ENCODE measurements at regions not wholly inside any gene's neighbourhood (a gene's known extent, or its start where the extent isn't known, plus 50 kb on each side); places are given as distances from the start of the nearest gene placed in this dataset.

DNA sequence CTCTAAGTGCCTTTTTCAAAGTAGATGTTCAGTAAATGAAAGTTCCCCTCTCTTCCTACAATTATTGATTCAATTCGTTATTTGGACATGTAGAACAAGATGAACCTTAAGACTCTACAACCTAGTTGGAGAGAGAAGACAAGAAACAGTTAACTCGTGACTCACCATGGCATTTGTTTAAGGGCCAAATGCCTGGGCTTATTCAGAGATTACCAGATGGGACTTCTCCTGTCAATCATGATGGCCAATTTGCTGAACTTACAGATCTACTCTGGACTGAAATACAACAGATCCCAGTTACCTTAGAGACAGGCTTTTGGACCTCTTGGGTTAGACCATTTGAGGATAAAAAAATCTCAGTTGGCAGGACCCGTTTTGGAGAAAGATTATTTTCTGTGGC, 93.5 kb downstream of the C1orf94 start:
- no peaks in the 10 kb centered on the region for H3K27me3 ChIP-seq (ENCODE audit: low read depth)
- no peaks in the 10 kb centered on the region for H3K9me3 ChIP-seq
- no peaks in the 10 kb centered on the region for H3K4me1 ChIP-seq
- no peak overlapping the region for H3K4me3 ChIP-seq
- DNase-seq (ENCODE audit: low spot score in 2 of 2), result no peak
- in situ Hi-C loops (cut with MboI; ENCODE audit: low sequenced_read_pairs), result no loop called here
- H3K36me3 ChIP-seq (replicated peaks), result no peaks in the 10 kb centered on the region

DNA sequence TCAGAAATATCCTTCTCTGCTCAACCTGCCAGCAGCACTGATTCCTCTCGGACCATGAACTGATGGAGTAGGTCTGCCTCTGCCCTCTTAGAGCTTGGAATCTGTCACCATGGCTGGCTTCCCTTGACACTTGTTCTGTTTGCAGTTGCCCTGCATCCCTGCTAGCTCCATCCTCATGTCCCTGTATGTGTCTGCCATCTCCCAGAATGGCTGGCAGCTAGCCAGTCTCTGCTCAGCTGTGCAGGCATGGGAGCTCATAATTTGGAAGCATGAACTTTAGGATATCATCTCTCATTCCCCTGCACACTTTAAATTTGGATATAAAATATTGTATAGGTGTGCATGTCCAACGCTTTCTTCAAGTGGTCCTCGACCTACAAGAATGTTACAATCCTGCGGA, 95.4 kb downstream of the C1orf94 start:
- no peaks in the 10 kb centered on the region for H3K4me1 ChIP-seq
- H3K9me3 ChIP-seq, result no peaks in the 10 kb centered on the region
- no peaks in the 10 kb centered on the region for H3K36me3 ChIP-seq (replicated peaks)
- in situ Hi-C loops (cut with MboI; ENCODE audit: low sequenced_read_pairs), result no loop called here
- no peak for DNase-seq (ENCODE audit: low spot score in 2 of 2)
- H3K4me3 ChIP-seq, result no peak overlapping the region
- H3K27me3 ChIP-seq (ENCODE audit: low read depth), result no peaks in the 10 kb centered on the region

DNA sequence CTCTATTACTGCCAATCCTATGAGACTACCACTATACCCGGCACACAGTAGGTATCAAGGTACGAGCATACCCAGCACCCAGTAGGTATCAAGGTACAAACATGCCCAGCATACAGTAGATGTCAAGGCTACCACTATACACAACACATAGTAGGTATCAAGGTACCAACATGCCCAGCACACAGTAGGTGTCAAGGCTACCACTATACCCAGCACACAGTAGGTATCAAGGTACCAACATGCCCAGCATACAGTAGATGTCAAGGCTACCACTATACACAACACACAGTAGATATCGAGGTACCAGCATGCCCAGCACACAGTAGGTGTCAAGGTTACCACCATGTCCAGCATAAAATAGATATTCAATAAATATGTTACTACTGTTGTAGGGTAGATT, 98.4 kb downstream of the C1orf94 start:
- Histone ChIP-seq H3K4me3 (no peak overlapping the region), H3K4me1 (no peaks in the 10 kb centered on the region), H3K27me3 (ENCODE audit: low read depth) (no peaks in the 10 kb centered on the region), H3K36me3 (replicated peaks) (no peaks in the 10 kb centered on the region), H3K9me3 (no peaks in the 10 kb centered on the region)
- in situ Hi-C loops (cut with MboI; ENCODE audit: low sequenced_read_pairs), result no loop called here
- DNase-seq (ENCODE audit: low spot score in 2 of 2), result no peak

DNA sequence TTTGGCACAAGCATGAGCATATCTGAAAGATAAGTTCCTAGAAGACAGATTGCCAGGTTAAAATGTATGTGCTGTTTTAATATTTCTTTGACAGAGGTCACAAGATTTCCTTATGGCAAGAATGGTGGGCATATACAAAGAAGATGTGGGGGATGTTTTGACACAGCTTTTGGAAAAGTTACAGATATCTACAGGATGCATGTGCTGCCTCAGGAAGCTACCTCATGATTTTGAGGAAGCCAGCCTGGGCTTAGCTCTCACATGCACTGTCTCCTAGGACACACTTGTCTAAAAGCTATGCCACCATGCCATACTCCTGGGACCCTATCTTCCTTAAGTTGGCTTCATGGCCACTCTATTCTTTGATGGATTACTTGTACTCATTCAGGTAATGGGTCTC, 99.9 kb downstream of the C1orf94 start:
- Histone ChIP-seq H3K4me3 (no peak overlapping the region), H3K27me3 (ENCODE audit: low read depth) (no peaks in the 10 kb centered on the region), H3K9me3 (no peaks in the 10 kb centered on the region), H3K36me3 (replicated peaks) (no peaks in the 10 kb centered on the region), H3K4me1 (no peaks in the 10 kb centered on the region)
- in situ Hi-C loops (cut with MboI; ENCODE audit: low sequenced_read_pairs), result no loop called here
- DNase-seq (ENCODE audit: low spot score in 2 of 2), result no peak

DNA sequence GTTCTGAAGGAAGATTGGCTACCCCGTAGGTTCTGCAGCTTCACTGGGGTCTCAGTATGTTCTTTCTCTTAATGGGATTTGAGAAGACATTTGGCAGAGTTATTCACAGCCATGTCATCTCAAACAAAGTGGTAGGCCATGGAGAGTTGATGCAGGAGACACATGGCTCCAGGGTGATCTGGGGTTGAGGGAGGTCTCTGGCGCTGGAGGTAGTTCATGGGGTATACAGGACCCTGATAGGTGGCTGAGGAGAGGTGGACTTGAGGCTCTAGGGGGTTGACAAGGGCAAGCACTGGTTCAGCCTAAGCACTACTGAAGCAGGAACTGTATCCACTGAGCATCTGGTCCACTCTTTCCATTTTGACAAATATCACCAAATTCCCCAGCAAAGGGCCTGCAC, 100.4 kb downstream of the C1orf94 start:
- Histone ChIP-seq H3K4me1 (no peaks in the 10 kb centered on the region), H3K4me3 (no peak overlapping the region), H3K36me3 (replicated peaks) (no peaks in the 10 kb centered on the region), H3K9me3 (no peaks in the 10 kb centered on the region), H3K27me3 (ENCODE audit: low read depth) (no peaks in the 10 kb centered on the region)
- in situ Hi-C loops (cut with MboI; ENCODE audit: low sequenced_read_pairs), result no loop called here
- DNase-seq (ENCODE audit: low spot score in 2 of 2), result no peak

DNA sequence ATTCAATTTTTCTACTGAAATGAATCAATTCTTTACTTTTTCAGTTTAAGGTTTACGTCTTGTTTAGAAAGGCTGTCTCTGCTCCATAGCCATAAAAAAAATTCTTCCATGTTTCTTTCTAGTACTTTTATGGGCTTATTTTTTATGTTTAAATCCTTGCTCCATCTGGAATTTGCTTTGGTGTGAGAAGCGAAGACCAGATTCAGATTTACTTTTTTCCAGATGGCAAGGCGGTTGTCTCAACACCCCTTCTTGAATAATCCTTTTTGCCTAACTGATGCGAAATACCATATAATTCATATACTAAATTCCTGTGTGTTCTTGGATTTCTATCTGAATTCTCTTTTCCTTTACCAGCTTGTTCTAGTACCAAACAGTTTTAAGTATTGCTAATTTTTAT, 101.5 kb downstream of the C1orf94 start:
- in situ Hi-C loops (cut with MboI; ENCODE audit: low sequenced_read_pairs), result no loop called here
- Histone ChIP-seq H3K27me3 (ENCODE audit: low read depth) (no peaks in the 10 kb centered on the region), H3K9me3 (no peaks in the 10 kb centered on the region), H3K4me3 (no peak overlapping the region), H3K4me1 (no peaks in the 10 kb centered on the region), H3K36me3 (replicated peaks) (no peaks in the 10 kb centered on the region)
- DNase-seq (ENCODE audit: low spot score in 2 of 2), result no peak

DNA sequence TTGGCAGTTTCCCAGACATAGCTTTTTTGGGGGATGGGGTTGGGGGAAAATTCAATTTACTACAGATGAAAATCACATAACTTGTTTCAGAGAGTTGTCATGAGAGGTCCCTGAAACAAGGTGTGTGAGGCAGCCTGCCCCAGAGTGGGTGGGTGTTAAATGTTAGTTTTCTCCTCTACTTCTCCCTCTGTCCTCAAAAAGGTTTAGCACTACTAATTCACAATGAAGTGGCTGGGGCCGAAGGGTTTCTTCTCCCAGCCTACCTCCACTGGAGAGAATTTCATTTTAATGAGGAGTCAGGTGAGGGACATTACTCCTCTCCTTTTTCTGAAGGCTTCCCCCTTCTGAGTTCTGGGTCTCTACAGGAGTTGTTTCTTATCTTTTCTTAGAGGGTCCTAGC, 103.3 kb downstream of the C1orf94 start:
- H3K9me3 ChIP-seq, result no peaks in the 10 kb centered on the region
- no peak overlapping the region for H3K4me3 ChIP-seq
- no peak for DNase-seq (ENCODE audit: low spot score in 2 of 2)
- in situ Hi-C loops (cut with MboI; ENCODE audit: low sequenced_read_pairs), result no loop called here
- H3K27me3 ChIP-seq (ENCODE audit: low read depth), result no peaks in the 10 kb centered on the region
- no peaks in the 10 kb centered on the region for H3K4me1 ChIP-seq
- no peaks in the 10 kb centered on the region for H3K36me3 ChIP-seq (replicated peaks)

DNA sequence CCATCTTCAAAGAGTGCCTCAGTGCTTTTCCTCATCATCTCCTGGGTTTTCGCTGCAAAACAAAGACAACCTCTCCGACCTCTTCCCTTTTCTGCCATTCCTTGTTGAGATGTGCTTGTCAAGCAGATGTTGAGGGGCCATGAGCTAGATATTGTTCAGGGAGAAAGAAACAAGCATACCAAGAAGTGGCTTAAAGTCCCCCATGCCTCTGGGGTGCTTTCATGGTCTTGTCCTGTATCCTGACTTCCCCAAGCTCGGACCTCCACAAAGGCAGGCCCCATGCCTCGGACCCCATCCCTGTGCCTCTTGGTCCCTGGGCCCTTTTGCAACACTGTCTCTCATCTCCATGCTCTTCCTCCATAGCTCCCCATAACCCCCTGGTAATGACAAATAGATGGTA, 103.8 kb downstream of the C1orf94 start:
- Histone ChIP-seq H3K4me1 (no peaks in the 10 kb centered on the region), H3K36me3 (replicated peaks) (no peaks in the 10 kb centered on the region), H3K9me3 (no peaks in the 10 kb centered on the region), H3K4me3 (no peak overlapping the region), H3K27me3 (ENCODE audit: low read depth) (no peaks in the 10 kb centered on the region)
- in situ Hi-C loops (cut with MboI; ENCODE audit: low sequenced_read_pairs), result no loop called here
- DNase-seq (ENCODE audit: low spot score in 2 of 2), result no peak

DNA sequence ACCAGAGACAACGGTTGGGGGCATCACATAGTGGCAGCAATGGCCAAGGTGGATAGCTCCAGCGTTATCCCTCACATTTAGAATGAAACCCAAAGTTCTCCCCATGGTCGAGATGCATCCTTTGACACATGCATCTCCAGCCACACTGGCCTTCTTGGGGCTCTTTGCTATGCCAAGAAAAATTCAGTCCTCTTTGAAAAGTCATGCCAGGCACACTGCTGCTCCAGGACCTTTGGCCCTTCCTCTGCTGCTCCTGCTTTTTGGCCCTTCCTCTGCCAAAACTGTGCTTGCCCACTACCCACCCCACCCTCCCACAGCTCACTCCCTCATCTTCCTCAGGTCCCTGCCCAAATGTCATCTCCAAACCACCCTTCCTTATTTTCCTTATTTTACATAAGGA, 106.4 kb downstream of the C1orf94 start:
- Histone ChIP-seq H3K36me3 (replicated peaks) (no peaks in the 10 kb centered on the region), H3K4me3 (no peak overlapping the region), H3K4me1 (no peaks in the 10 kb centered on the region), H3K9me3 (no peaks in the 10 kb centered on the region), H3K27me3 (ENCODE audit: low read depth) (no peaks in the 10 kb centered on the region)
- DNase-seq (ENCODE audit: low spot score in 2 of 2), result no peak
- in situ Hi-C loops (cut with MboI; ENCODE audit: low sequenced_read_pairs), result no loop called here

DNA sequence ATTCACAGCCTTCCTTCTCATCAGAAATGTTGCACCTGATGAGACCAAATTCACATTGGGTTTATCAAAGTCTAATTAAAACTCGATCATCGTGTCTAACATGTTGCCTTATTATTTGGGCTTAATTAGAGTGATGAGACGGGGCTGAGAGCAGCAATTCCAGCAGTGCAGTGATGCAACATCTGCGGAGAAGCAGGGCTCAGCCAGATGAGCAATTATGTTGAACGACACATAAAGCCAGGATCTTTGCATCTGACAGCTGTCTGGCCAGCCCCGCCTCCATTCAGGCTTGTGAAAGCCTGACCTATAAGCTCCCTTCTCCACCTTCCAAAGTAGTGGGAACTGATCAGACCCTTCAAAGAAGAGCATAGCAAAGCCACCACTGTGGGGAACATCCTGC, 109.8 kb downstream of the C1orf94 start:
- in situ Hi-C loops (cut with MboI; ENCODE audit: low sequenced_read_pairs), result no loop called here
- H3K4me3 ChIP-seq, result no peak overlapping the region
- no peaks in the 10 kb centered on the region for H3K36me3 ChIP-seq (replicated peaks)
- H3K27me3 ChIP-seq (ENCODE audit: low read depth), result no peaks in the 10 kb centered on the region
- H3K9me3 ChIP-seq, result no peaks in the 10 kb centered on the region
- no peaks in the 10 kb centered on the region for H3K4me1 ChIP-seq
- no peak for DNase-seq (ENCODE audit: low spot score in 2 of 2)

DNA sequence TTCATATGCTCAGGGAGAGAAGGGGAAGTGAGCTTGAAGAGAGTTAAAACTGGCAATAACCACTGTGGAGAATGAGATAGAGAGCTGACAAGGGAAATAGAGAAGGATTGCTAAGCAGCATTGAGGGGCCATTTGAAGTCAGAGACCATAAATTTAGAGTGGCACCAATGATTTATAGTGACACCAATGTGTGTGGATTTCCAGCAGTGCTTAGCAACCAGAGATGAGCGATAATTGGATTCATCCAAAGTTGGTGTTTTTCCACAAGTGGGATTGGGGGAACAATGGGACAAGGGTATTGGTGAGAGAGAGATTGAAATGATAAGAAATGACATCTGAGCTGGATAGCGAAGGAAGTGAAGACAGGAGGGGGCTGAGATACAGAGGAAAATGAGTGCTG, 114.1 kb downstream of the C1orf94 start:
- H3K4me3 ChIP-seq, result no peak overlapping the region
- DNase-seq (ENCODE audit: low spot score in 2 of 2), result no peak
- H3K36me3 ChIP-seq (replicated peaks), result no peaks in the 10 kb centered on the region
- H3K9me3 ChIP-seq, result no peaks in the 10 kb centered on the region
- H3K27me3 ChIP-seq (ENCODE audit: low read depth), result no peaks in the 10 kb centered on the region
- in situ Hi-C loops (cut with MboI; ENCODE audit: low sequenced_read_pairs), result no loop called here
- no peaks in the 10 kb centered on the region for H3K4me1 ChIP-seq

DNA sequence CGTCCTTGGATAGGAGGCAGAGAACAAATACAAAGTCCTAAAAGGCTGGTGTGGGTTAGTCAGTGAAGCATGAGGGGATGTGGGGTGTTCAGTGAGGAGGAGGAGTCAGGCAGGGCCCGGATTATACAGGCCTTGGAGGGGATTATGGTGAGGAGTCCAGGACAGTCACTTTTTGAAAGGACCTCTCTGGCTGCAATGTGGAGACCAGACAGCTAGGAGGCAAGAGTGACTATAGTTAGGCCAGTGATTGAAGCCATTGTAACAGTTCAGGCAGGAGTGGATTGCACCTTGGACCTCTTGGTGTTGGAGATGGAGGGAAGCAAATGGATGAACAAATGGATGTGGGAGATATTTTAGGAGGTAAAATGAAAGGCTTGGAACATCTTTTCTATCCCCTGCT, 115.8 kb downstream of the C1orf94 start:
- Histone ChIP-seq H3K4me3 (no peak overlapping the region), H3K9me3 (no peaks in the 10 kb centered on the region), H3K27me3 (ENCODE audit: low read depth) (no peaks in the 10 kb centered on the region), H3K4me1 (no peaks in the 10 kb centered on the region), H3K36me3 (replicated peaks) (no peaks in the 10 kb centered on the region)
- in situ Hi-C loops (cut with MboI; ENCODE audit: low sequenced_read_pairs), result no loop called here
- DNase-seq (ENCODE audit: low spot score in 2 of 2), result no peak

DNA sequence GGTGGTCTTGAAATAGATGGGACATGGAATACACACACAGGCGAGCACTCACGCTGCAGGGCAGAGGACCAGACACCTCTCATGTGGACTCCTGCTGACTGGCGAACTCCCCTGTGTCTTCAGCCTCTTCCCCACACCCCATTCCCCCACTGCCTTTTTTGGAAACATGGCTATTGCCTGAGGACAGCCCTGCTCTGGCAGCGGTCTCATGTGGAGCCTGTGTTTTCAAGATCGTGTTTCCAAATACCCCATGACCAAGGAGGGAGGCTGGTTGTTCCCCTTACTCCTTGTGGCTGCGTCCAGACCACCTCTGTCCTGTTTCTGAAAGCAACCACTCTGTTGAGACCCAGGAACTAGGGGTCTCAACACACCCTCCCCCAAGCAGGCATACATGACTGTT, 119.4 kb downstream of the C1orf94 start:
- Histone ChIP-seq H3K27me3 (ENCODE audit: low read depth) (no peaks in the 10 kb centered on the region), H3K36me3 (replicated peaks) (no peaks in the 10 kb centered on the region), H3K4me1 (no peaks in the 10 kb centered on the region), H3K4me3 (no peak overlapping the region), H3K9me3 (no peaks in the 10 kb centered on the region)
- in situ Hi-C loops (cut with MboI; ENCODE audit: low sequenced_read_pairs), result no loop called here
- DNase-seq (ENCODE audit: low spot score in 2 of 2), result no peak

DNA sequence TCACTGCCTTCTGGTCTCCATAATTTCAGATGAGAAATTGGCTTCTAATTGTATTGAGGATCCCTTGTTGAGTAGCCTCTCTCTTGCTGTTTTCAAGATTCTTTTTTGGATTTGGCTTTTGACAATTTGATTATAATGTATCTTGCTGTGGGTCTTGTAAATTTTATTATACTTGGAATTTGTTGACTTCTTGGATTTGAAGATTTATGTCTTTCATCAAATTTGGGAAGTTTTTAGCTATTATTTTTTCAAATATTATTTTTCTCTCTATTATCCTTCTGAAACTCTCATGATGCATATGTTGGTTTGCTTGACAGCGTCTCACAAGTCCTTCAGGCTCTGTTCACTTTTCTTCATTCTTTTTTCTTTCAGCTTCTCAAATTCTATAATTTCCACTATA, 126.1 kb downstream of the C1orf94 start:
- in situ Hi-C loops (cut with MboI; ENCODE audit: low sequenced_read_pairs), result no loop called here
- no peaks in the 10 kb centered on the region for H3K36me3 ChIP-seq (replicated peaks)
- H3K27me3 ChIP-seq (ENCODE audit: low read depth), result no peaks in the 10 kb centered on the region
- DNase-seq (ENCODE audit: low spot score in 2 of 2), result no peak
- no peak overlapping the region for H3K4me3 ChIP-seq
- no peaks in the 10 kb centered on the region for H3K9me3 ChIP-seq
- no peaks in the 10 kb centered on the region for H3K4me1 ChIP-seq

DNA sequence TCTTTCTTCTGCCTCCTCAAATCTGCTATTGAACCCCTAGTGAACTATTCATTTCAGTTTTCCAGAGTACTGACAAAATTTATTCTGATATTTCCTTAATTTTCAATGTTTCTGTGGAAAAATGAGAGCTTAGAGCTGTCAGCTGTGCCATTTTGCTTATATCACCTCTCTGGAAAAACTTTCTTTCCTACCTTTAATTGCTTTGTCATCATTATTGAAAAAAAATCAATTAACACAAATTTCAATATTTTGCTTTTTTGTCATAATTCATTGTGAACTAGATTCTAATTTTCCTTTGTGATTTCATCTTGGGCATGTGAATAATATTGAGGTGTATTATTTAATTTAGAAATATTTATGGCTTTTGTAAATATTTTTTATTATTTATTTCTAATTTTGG, 126.5 kb downstream of the C1orf94 start:
- Histone ChIP-seq H3K4me1 (no peaks in the 10 kb centered on the region), H3K9me3 (no peaks in the 10 kb centered on the region), H3K27me3 (ENCODE audit: low read depth) (no peaks in the 10 kb centered on the region), H3K4me3 (no peak overlapping the region), H3K36me3 (replicated peaks) (no peaks in the 10 kb centered on the region)
- DNase-seq (ENCODE audit: low spot score in 2 of 2), result no peak
- in situ Hi-C loops (cut with MboI; ENCODE audit: low sequenced_read_pairs), result no loop called here

Measured in HAP-1 (cell line).